Gastrocnemius medialis (tissue), 4 donors: ENCODE measurements at regions not wholly inside any gene's neighbourhood (a gene's known extent, or its start where the extent isn't known, plus 50 kb on each side); places are given as distances from the start of the nearest gene placed in this dataset.

Source experiments
- POLR2A ChIP-seq, 2 donors: fragments of 450-650 bp; IDR thresholded peaks; one replicate each; pipeline ENCODE4 v1.6.1; 2017; ENCODE audit warnings: antibody characterized with exemption in 2 of 2, mild to moderate bottlenecking in 2 of 2, moderate library complexity in 2 of 2
- TF ChIP-seq, protein P1 (sequence below), 5 experiments: fragments of 450-650 bp in 3 of 5; fragments of 200-600 bp in 2 of 5; sonication (generic) in 2 of 5; IDR thresholded peaks in 4 of 5; conservative IDR thresholded peaks in 1 of 5; 1 replicate in 4 of 5; 2 replicates in 1 of 5; pipeline ENCODE4 v1.5.1; 2016 to 2019; ENCODE audit warnings: antibody characterized with exemption in 5 of 5, mild to moderate bottlenecking in 3 of 5, moderate library complexity in 3 of 5

DNA sequence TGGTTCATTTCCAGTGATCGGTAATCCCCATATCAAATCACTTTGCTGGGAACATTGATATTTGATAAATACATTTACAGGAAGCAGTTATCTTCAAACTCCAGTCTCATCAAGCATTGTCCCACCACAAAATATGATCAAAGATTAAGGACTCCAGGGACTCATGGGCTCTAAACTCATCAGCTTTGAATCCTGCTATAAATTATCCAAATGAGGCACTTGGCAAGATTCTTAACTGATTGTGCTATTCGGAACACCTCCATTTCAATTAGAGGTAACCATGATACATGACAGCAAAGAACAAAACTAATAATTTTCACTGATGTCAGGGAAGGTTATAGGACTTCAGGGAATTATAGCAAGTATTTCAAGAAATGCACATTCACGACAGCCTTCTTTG lies 1088.1 kb upstream of the PIK3C3 start:
- TF ChIP-seq, protein P1, sequence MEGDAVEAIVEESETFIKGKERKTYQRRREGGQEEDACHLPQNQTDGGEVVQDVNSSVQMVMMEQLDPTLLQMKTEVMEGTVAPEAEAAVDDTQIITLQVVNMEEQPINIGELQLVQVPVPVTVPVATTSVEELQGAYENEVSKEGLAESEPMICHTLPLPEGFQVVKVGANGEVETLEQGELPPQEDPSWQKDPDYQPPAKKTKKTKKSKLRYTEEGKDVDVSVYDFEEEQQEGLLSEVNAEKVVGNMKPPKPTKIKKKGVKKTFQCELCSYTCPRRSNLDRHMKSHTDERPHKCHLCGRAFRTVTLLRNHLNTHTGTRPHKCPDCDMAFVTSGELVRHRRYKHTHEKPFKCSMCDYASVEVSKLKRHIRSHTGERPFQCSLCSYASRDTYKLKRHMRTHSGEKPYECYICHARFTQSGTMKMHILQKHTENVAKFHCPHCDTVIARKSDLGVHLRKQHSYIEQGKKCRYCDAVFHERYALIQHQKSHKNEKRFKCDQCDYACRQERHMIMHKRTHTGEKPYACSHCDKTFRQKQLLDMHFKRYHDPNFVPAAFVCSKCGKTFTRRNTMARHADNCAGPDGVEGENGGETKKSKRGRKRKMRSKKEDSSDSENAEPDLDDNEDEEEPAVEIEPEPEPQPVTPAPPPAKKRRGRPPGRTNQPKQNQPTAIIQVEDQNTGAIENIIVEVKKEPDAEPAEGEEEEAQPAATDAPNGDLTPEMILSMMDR (IDR thresholded peaks at IDR 0.05 in 4 of 5, conservative IDR thresholded peaks at IDR 0.05 in 1 of 5): no peak
- TF ChIP-seq POLR2A (IDR thresholded peaks at IDR 0.05): no peak
